NCI-H510A treated with DMSO at 0.1 percent for 48 hours (cell line): ENCODE measurements at regions not wholly inside any gene's neighbourhood (a gene's known extent, or its start where the extent isn't known, plus 50 kb on each side); places are given as distances from the start of the nearest gene placed in this dataset.

Experiments
- DNase-seq: peaks from one replicate; lab custom pipeline; 2025; lab: John Stamatoyannopoulos, UW

DNA sequence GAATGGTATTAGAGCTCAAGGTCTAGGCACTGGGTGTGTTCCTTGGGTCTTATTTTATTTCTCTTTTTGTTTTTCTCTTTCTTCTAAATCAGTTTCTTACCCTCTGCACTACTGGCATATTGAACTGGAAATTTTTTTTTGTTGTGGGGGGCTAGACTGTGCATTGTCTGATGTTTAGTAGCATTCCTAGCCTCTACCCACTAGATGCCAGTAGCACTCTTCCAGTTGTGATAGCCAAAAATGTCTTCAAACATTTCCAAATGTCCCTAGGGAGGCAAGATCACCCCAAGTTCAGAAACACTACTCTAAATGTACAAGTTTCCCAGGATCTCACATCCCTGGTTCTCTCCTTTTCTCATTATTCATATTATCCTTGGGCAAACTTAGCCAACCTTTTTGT lies 69.8 kb upstream of the AMOT start:
- no peak for DNase-seq

DNA sequence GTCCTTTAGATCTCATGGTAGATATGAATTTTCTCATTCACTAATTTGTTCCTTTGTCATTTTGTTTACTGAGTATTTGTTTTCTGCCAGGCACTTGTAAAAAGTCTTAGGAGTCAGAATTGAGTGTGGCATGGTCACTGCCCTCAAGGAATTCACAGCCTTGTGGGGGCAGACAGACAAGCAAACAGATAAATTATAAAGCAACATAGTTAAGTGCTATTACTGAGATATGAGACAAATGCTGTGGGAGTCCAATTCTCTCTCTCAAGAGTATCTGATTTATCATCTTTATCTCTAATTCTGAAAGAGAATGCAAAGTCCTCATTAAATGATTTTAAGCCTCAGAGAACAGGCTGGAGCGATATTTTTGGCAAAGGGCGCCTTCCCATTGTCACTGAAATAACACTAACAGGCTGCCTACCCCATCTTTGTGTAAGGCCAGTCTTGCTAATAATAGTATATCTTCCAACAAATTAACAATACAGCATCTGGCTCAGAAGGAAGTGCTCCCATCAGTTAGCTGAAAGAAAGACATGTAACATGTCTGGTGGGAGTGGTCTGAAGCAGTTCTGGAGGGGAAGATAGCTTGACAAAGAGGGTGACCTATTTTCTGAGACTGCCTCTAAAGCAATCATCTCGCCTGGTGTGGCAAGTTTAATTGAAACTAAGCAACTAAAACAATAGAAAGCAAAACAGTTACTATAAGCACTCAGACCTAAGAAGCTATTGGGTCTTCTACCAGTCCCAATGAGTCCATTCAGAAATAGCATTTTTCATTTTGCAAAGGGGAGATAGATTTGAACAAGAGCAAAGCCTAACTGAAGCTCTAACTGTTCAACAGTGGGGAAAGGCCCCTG lies 61.5 kb upstream of the AMOT start:
- no peak for DNase-seq

- no peak for DNase-seq
Observed at GRCh38 chrX:112896051-112896450, 55.4 kb upstream of the AMOT start.
